ENCODE measurements at regions not wholly inside any gene's neighbourhood (a gene's known extent, or its start where the extent isn't known, plus 50 kb on each side); places are given as distances from the start of the nearest gene placed in this dataset.

- TF ChIP-seq JUND (IDR thresholded peaks at IDR 0.05) (no peak), RAD21 (IDR thresholded peaks at IDR 0.05; ENCODE audit: low read length) (no peak), FOXJ3 (CRISPR knock-in tag; IDR thresholded peaks at IDR 0.05) (no peak), FOXM1 (IDR thresholded peaks at IDR 0.05; ENCODE audit: low read depth) (no peak), REST (IDR thresholded peaks at IDR 0.05; ENCODE audit: low read depth, low read length) (no peak), POLR2AphosphoS5 (IDR thresholded peaks at IDR 0.05; ENCODE audit: low read depth, low read length) (no peak), EZH2phosphoT487 (IDR thresholded peaks at IDR 0.05; ENCODE audit: borderline replicate concordance, low read depth) (no peak)
- TF ChIP-seq, protein P1, sequence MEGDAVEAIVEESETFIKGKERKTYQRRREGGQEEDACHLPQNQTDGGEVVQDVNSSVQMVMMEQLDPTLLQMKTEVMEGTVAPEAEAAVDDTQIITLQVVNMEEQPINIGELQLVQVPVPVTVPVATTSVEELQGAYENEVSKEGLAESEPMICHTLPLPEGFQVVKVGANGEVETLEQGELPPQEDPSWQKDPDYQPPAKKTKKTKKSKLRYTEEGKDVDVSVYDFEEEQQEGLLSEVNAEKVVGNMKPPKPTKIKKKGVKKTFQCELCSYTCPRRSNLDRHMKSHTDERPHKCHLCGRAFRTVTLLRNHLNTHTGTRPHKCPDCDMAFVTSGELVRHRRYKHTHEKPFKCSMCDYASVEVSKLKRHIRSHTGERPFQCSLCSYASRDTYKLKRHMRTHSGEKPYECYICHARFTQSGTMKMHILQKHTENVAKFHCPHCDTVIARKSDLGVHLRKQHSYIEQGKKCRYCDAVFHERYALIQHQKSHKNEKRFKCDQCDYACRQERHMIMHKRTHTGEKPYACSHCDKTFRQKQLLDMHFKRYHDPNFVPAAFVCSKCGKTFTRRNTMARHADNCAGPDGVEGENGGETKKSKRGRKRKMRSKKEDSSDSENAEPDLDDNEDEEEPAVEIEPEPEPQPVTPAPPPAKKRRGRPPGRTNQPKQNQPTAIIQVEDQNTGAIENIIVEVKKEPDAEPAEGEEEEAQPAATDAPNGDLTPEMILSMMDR (IDR thresholded peaks at IDR 0.05) = no peak
Observed at GRCh38 chr18:42458226-42458625, 503.2 kb downstream of the PIK3C3 start.
